COLO829 (cell line): ENCODE measurements at regions not wholly inside any gene's neighbourhood (a gene's known extent, or its start where the extent isn't known, plus 50 kb on each side); places are given as distances from the start of the nearest gene placed in this dataset.

ENCODE experiments used
- DNase-seq: peaks from one replicate; pipeline ENCODE4 v3.0.0; 2012; ENCODE audit warnings: low spot score

DNA sequence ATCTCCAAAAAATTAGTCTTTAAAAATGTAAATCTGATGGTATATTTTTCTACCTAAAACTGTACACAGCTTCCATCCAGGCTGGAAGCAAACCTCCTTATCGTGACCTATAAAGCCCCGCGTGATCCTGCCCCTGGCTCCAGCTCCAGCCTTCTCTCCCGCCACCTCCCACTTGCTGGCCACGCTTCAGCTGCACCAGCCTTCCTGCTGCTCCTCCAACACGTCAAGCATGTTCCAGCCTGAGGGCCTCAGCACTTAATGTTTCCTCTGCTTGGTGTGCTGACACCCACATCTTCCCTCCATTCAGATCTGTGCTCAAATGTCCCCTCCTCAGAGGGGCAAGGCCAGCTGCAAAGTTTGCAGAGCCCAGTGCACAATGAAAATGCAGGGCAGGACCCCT is 123.5 kb upstream of the MAGI3 start:
- DNase-seq = no peak

GRCh38 chr1:113269168-113269963 is 120.9 kb upstream of the MAGI3 start:
- no peak for DNase-seq

DNA sequence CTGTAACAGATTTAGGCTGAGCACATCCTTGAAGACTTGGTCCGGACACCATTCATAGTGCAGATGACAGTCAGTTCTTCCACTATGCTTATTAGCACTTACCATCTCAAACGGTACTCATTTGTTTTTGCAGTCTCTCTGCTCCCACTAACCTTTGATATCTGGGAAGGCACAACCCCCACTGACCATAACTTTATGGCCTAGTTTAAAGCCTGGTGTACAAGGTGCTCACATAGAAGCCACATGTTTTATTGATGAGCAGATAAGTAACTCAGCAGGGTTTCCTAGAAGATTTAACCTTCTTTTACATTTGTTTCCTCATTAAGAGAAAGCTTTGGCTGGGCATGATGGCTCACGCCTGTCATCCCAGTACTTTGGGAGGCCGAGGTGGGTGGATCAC is 119.3 kb upstream of the MAGI3 start:
- DNase-seq = no peak

DNA sequence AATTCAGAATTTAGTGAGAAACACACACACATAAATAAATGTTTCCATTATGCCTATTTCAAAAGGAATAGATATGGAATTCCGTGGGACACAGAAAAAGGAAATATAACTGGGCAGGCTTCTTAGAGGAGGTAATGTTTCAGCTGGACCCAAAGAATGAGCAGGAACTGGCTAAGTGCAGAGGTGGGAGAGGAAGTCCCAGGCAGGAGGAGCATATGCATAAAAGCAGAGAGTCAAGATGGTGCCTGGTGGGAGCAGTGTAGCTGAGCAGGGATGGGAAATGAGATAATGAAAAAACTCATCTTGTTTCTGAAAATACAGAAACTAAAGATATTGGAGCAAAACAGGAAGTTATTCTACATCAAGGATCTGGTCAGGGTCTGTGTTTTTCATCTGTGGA is 115.2 kb upstream of the MAGI3 start:
- no peak for DNase-seq

DNA sequence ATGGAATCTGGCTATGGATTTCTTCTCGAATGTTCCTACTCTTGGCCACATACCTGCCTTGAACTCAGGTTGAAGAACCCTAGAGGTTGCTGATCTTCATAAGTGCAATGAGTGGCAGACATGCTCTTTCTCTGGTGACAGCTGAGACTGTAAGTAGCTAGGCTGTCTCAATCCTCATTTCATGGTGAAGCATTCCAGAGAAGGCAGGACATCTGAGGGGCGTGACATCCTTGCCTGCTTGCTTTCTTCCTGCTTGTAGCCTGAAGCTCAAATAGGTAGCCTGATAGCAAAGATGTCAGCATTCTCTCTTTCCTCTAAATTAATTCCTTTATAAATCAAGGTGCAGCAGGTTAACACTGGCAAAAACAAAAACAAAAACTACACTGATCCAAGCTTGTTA is 114.6 kb upstream of the MAGI3 start:
- DNase-seq = no peak

- DNase-seq = no peak
Measured at GRCh38 chr1:113276507-113276906, 113.8 kb upstream of the MAGI3 start.

DNA sequence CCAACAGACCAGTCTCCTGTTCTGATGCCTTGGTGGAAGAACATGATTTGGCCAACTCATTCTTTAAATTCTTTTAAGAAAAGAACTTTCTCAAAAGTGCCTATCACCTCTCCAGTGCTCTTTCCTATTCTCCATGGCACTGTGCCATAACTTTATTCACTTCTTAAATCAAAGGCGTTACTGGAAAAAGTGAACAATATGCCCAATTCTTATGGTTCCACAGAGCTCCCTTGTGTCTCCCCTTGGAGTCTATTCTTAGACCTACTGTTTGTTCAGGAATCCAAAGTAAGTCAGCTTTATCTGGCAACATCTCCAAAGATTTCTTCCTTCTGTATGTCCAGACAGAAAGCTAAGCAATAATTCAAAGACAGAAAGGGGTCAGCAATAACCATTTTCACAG is 111.9 kb upstream of the MAGI3 start:
- DNase-seq = peak; percentile 58

- DNase-seq = no peak
Measured at GRCh38 chr1:113278777-113279176, 111.5 kb upstream of the MAGI3 start.

DNA sequence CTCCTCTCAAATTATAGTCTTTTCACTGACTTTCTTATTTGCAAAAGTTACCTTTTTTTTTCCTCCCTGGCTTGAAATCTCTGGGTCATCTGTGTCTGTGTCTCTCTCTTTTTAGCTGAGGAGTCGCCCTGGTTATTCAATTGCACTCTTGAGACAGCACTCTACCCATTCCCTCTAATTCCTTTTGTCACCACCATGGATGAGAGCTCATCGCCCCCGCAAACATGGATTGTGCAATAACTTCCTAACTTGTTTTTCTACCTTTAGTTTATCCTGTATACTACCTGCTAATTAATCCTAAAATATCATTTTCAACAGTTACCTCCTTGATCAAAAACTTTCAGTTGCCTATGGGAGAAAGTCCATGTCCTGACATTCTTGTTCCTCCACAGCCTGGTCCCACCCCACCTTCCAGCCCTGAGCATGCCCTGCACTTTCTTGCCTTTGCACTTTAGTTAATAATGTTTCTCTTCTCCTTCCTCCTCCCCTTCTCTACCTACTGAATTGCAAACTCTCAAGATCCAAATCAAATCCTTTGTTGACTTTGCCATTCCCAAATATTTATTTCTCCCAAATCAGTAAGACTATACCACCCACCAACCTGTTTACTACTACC is 110.4 kb upstream of the MAGI3 start:
- DNase-seq = no peak

- DNase-seq = no peak
Measured at GRCh38 chr1:113280581-113280980, 109.7 kb upstream of the MAGI3 start.

- no peak for DNase-seq
Measured at GRCh38 chr1:113281550-113281949, 108.8 kb upstream of the MAGI3 start.

GRCh38 chr1:113282008-113282892 is 108.1 kb upstream of the MAGI3 start:
- no peak for DNase-seq

- DNase-seq = no peak
Measured at GRCh38 chr1:113282893-113283285, 107.4 kb upstream of the MAGI3 start.

DNA sequence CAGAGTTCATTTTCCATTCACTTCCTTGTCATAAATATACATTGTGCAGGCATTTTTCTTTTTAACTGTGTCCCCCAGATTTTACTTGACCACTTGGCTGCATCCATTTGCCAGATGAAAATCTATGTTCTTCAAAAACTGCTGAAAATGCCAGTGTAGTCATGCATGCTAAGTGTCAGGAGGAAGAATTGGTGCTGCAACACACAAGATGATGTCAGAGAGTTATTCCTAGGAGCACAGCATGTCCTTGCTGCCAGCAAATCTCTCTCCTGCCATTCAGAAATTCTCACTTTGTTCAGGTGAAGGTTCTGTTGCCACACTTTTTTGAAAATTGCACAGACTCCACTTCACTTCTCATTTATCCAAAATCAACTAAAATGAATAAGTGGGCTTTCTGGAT is 106.4 kb upstream of the MAGI3 start:
- no peak for DNase-seq

GRCh38 chr1:113286156-113286555 is 104.2 kb upstream of the MAGI3 start:
- peak; percentile 22 for DNase-seq

- no peak for DNase-seq
Measured at GRCh38 chr1:113291777-113292602, 98.3 kb upstream of the MAGI3 start.

DNA sequence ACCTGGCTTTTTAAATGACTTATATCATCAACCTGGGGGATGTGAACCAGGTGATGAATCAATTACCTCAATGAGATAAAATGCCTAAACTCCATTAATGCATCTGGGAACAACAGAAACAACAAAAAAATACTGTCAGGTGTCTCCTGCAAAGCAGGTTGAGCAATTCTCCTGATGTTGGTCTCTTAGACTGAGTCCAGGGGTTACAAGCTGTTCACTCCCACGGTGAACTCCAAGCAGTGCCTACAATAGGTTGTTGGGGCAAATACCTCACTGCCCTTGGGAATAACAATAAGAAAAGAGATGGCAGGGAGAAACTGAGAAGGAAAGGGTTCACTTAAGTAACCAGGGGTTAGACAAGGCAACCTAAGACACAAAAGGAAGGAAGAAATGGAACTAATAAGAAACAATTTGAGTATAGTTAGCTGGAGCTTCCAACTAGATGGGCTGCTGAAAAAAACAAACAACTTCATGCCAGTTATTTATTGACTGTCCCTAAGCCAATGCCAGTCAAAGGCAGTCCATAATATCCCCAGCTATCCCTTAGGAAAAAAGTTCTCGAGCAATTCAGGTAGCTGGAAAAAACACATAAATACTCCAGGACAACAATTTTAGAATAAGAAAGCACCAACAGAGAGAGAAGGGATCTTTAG is 97.6 kb upstream of the MAGI3 start:
- no peak for DNase-seq

GRCh38 chr1:113293256-113293626 is 97.1 kb upstream of the MAGI3 start:
- DNase-seq = no peak

DNA sequence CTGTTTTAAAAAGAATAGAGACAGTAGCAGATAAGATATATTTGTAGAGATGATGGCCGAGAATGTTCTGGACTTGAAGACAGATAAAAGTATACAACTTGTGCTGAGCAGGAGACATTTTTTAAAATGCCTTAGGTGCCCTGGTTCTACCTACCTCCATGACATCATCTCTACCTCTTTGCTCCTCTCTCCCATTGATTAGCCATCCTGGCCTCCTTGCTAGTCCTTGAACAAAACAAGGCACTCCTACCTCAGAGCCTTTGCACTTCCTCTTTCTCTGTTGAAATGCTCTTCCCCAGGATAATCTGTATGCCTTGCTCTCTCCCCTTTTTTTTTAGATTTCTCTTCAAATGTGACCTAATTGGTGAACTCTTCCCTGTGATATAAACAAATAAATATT is 92.6 kb upstream of the MAGI3 start:
- DNase-seq = no peak

GRCh38 chr1:113298941-113299340 is 91.4 kb upstream of the MAGI3 start:
- no peak for DNase-seq

GRCh38 chr1:113302636-113303035 is 87.7 kb upstream of the MAGI3 start:
- DNase-seq = no peak

DNA sequence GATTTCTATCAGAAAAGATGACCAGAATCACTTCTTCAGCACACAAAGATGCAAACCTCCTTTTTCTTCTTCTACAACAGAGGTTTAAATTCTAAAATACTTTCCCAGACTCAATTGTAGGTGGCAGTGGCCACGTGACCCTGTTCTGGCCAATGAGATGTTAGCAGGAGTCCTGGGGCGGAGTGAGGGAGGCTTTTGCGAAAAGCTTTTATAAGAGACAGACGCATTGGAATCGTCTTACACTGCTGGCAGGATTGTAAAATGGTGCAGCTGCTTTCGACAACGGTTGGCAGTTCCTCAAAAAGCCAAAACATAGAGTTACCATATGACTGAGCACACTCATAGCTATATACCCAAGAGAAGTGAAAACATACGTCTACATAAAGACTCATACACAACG is 87.0 kb upstream of the MAGI3 start:
- no peak for DNase-seq
